ENCODE measurements at regions not wholly inside any gene's neighbourhood (a gene's known extent, or its start where the extent isn't known, plus 50 kb on each side); places are given as distances from the start of the nearest gene placed in this dataset.

GRCh38 chr13:105952973-105953290 lies 582.5 kb downstream of the EFNB2 start:
- TF ChIP-seq, protein P1, sequence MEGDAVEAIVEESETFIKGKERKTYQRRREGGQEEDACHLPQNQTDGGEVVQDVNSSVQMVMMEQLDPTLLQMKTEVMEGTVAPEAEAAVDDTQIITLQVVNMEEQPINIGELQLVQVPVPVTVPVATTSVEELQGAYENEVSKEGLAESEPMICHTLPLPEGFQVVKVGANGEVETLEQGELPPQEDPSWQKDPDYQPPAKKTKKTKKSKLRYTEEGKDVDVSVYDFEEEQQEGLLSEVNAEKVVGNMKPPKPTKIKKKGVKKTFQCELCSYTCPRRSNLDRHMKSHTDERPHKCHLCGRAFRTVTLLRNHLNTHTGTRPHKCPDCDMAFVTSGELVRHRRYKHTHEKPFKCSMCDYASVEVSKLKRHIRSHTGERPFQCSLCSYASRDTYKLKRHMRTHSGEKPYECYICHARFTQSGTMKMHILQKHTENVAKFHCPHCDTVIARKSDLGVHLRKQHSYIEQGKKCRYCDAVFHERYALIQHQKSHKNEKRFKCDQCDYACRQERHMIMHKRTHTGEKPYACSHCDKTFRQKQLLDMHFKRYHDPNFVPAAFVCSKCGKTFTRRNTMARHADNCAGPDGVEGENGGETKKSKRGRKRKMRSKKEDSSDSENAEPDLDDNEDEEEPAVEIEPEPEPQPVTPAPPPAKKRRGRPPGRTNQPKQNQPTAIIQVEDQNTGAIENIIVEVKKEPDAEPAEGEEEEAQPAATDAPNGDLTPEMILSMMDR (IDR thresholded peaks at IDR 0.05), result no peak
- no peak for TF ChIP-seq POLR2A (IDR thresholded peaks at IDR 0.05)

Data from thyroid gland (tissue), 4 donors.